ENCODE measurements at regions not wholly inside any gene's neighbourhood (a gene's known extent, or its start where the extent isn't known, plus 50 kb on each side); places are given as distances from the start of the nearest gene placed in this dataset.

GRCh38 chr4:156527237-156527993 lies 444.2 kb downstream of the PDGFC start:
- no peak for TF ChIP-seq CTCF (IDR thresholded peaks at IDR 0.05)
- TF ChIP-seq POLR2A (IDR thresholded peaks at IDR 0.05): no peak
- TF ChIP-seq POLR2AphosphoS5 (IDR thresholded peaks at IDR 0.05): no peak

All from prostate gland (tissue), 2 donors.